GM12878 (cell line): ENCODE measurements at regions not wholly inside any gene's neighbourhood (a gene's known extent, or its start where the extent isn't known, plus 50 kb on each side); places are given as distances from the start of the nearest gene placed in this dataset.
A peak's percentile ranks its signal among the peaks of the same experiment; 100 is the strongest.

ENCODE experiments used
- ATAC-seq: fragments of 200-7000 bp; cut with Tn5 transposase; 3 replicates; pipeline ENCODE4 v1.9.1; 2020; ENCODE audit warnings: mild to moderate bottlenecking, moderate library complexity
- BruUV-seq: library from RNA; stranded (reverse); fragments of 400-500 nt; replicated peaks from 2 replicates; lab custom pipeline; 2021; lab: Mats Ljungman, UMichigan
- CTCF ChIA-PET: fragments of 300-600 bp; sonication (Branson Sonifier 250); formaldehyde crosslinking; extraction: SDS; loops from one replicate; lab custom pipeline; 2021; ENCODE audit warnings: inconsistent platforms; lab: Yijun Ruan, JAX
- POLR2A ChIA-PET: fragments of 350-600 bp; formaldehyde crosslinking; extraction: SDS; loops from one replicate; lab custom pipeline; 2021; ENCODE audit warnings: inconsistent platforms; lab: Charles Lee
- RAD21 ChIA-PET: fragments of 300-600 bp; sonication (Branson Sonifier 250); formaldehyde crosslinking; loops from one replicate; lab custom pipeline; 2023; ENCODE audit warnings: antibody characterized with exemption; ENCODE audit not compliant: unreplicated experiment; lab: Charles Lee
- SMC1A ChIA-PET: fragments of 300-600 bp; sonication (Branson Sonifier 250); formaldehyde crosslinking; loops from one replicate; lab custom pipeline; 2023; ENCODE audit not compliant: unreplicated experiment, uncharacterized antibody; lab: Charles Lee
- DNase-seq: peaks from one replicate; pipeline ENCODE4 v3.0.0-alpha.2; 2011; ENCODE audit warnings: low read depth, low spot score
- FAIRE-seq: peaks from 3 replicates; lab custom pipeline; 2011; peaks lifted over from hg19 to GRCh38; lab: Jason Lieb, UNC
- H2AFZ ChIP-seq: 2 replicates; pipeline ENCODE4 v1.6.0; 2011; ENCODE audit warnings: low read depth, low read length, control low read depth; ENCODE audit not compliant: control insufficient read depth
- H3K27ac ChIP-seq: 2 replicates; pipeline ENCODE4 v1.5.1; 2011; ENCODE audit warnings: control low read depth; ENCODE audit not compliant: control insufficient read depth, insufficient read depth
- H3K27me3 ChIP-seq, 2 experiments: replicated peaks in 1 of 2; 2 replicates each; pipeline versions ENCODE4 v1.6.0 to v1.6.1; 2011; ENCODE audit warnings: low read length in 1 of 2; ENCODE audit not compliant: control insufficient read depth in 2 of 2, insufficient read depth in 2 of 2
- H3K36me3 ChIP-seq, 2 experiments: 2 replicates each; pipeline ENCODE4 v1.5.1; 2011; ENCODE audit warnings: low read length in 1 of 2; ENCODE audit not compliant: control insufficient read depth in 2 of 2, insufficient read depth in 2 of 2
- H3K4me1 ChIP-seq: 2 replicates; pipeline ENCODE4 v1.6.1; 2011; ENCODE audit warnings: mild to moderate bottlenecking, low read length, moderate library complexity, mixed read lengths; ENCODE audit not compliant: control insufficient read depth, insufficient read depth
- H3K4me2 ChIP-seq: 2 replicates; pipeline ENCODE4 v1.6.0; 2011; ENCODE audit warnings: control low read depth; ENCODE audit not compliant: control insufficient read depth, insufficient read depth
- H3K4me3 ChIP-seq: fragments of 200-600 bp; sonication (generic); 2 replicates; pipeline ENCODE4 v1.5.1; 2016
- H3K79me2 ChIP-seq: 2 replicates; pipeline ENCODE4 v1.6.0; 2011; ENCODE audit warnings: low read length; ENCODE audit not compliant: control insufficient read depth, insufficient read depth
- H3K9ac ChIP-seq: 2 replicates; pipeline ENCODE4 v1.8.0; 2011; ENCODE audit warnings: low read length, control low read depth, mixed read lengths; ENCODE audit not compliant: control insufficient read depth, insufficient read depth
- H3K9me3 ChIP-seq: replicated peaks from 3 replicates; pipeline ENCODE4 v1.5.1; 2011; ENCODE audit warnings: mild to moderate bottlenecking, low read length; ENCODE audit not compliant: control insufficient read depth, insufficient read depth
- H4K20me1 ChIP-seq: 2 replicates; pipeline ENCODE4 v1.6.0; 2011; ENCODE audit not compliant: control insufficient read depth, insufficient read depth
- CTCF ChIP-seq, 3 experiments: IDR thresholded peaks in 2 of 3; conservative IDR thresholded peaks in 1 of 3; 2 replicates each; pipeline ENCODE4 v1.5.1; 2011; ENCODE audit warnings: low read depth in 3 of 3, low read length in 3 of 3, mild to moderate bottlenecking in 3 of 3, control low read depth in 2 of 3, moderate library complexity in 2 of 3, inconsistent platforms in 1 of 3, mixed read lengths in 1 of 3; ENCODE audit not compliant: control insufficient read depth in 2 of 3, insufficient read depth in 1 of 3; ENCODE audit errors: extremely low read depth in 1 of 3
- SREBF1 ChIP-seq: IDR thresholded peaks from 2 replicates; pipeline ENCODE4 v1.6.1; 2012; ENCODE audit warnings: mild to moderate bottlenecking, low read length
- ZNF592 ChIP-seq: fragments of 450-650 bp; IDR thresholded peaks from 2 replicates; pipeline ENCODE4 v1.6.1; 2017; ENCODE audit warnings: mild to moderate bottlenecking, moderate library complexity
- WGBS: methylation state at CpG from one replicate; pipeline ENCODE4 v1.1.6; 2016; ENCODE audit warnings: low lambda C conversion rate; ENCODE audit not compliant: insufficient replicate concordance, insufficient coverage; ENCODE audit errors: missing lambda C conversion rate; 5-methylcytosine and 5-hydroxymethylcytosine counted together
- in situ Hi-C: fragments of 300-500 bp; cut with MboI; formaldehyde crosslinking; loops from 9 replicates; pipeline ENCODE4 v1.14.3; 2018; ENCODE audit warnings: mixed read lengths
- intact Hi-C: fragments of 100-400 bp; cut with micrococcal nuclease; formaldehyde crosslinking; loops from one replicate; pipeline ENCODE4 v1.14.2; 2022; ENCODE audit not compliant: unreplicated experiment

GRCh38 chr12:17511369-17511768, 578.6 kb downstream of the RERGL start:
- Histone ChIP-seq H3K4me3 (no peak overlapping the region), H3K4me2 (no peak overlapping the region), H4K20me1 (no peaks in the 10 kb centered on the region), H2AFZ (no peak overlapping the region), H3K9me3 (no peaks in the 10 kb centered on the region), H3K4me1 (no peaks in the 10 kb centered on the region), H3K27me3 (no peaks in the 10 kb centered on the region), H3K36me3 (no peaks in the 10 kb centered on the region), H3K9ac (no peak overlapping the region), H3K79me2 (no peaks in the 10 kb centered on the region), H3K27ac (no peak overlapping the region)
- FAIRE-seq, result no peak
- 0 out of 3 replicates have a peak, but pooled peaks have one; percentile 27 for ATAC-seq
- WGBS, result 0% methylated on average over 1 of the region's 1 CpG
- no TSS peak for BruUV-seq
- TF ChIP-seq CTCF (IDR thresholded peaks at IDR 0.05 in 2 of 3, conservative IDR thresholded peaks at IDR 0.05 in 1 of 3; ENCODE audit: control insufficient read depth in 2 of 3, extremely low read depth in 1 of 3, insufficient read depth in 1 of 3, low read depth in 3 of 3, low read length in 3 of 3) (0 out of 6 replicates have a peak, but pooled peaks of 1 of the 3 experiments have one; percentile 7), ZNF592 (no peak), SREBF1 (no peak)
- intact Hi-C loops (loop anchor here (2.0 kb wide), 1 partner anchor 23 kb away; no protein-coding TSS in a partner anchor), in situ Hi-C loops (no loop called here)
- SMC1A ChIA-PET, result interaction anchor here (0.6 kb wide), 1 partner anchor 1068 kb away, joined by 6 read pairs; no protein-coding TSS in a partner anchor
- POLR2A ChIA-PET, result no interaction called here
- no peak for DNase-seq
- RAD21 ChIA-PET, result no interaction called here
- CTCF ChIA-PET, result interaction anchor here (0.9 kb wide), 1 partner anchor 571 kb away, joined by 3 read pairs; no protein-coding TSS in a partner anchor
